Activated CD4-positive, alpha-beta T cell treated with anti-CD3 and anti-CD28 coated beads, Interleukin-2, amount 50 U/mL, for 24 hours (primary cell): ENCODE measurements at regions not wholly inside any gene's neighbourhood (a gene's known extent, or its start where the extent isn't known, plus 50 kb on each side); places are given as distances from the start of the nearest gene placed in this dataset.
"Not testable (repeated sequence)": the region's sequence is repeated elsewhere in the genome, so short reads cannot be mapped to it uniquely, and the experiment has no call there.

Source experiments
- DNase-seq, 2 donors: peaks; one replicate each; pipeline ENCODE4 v3.0.0-alpha.2; 2020; ENCODE audit warnings: low read depth in 1 of 2, low spot score in 1 of 2

- no peak for DNase-seq
Observed at GRCh38 chr5:159805021-159805420, 111.3 kb upstream of the ADRA1B start.

- DNase-seq: not testable (repeated sequence)
Observed at GRCh38 chr5:159807135-159807534, 109.1 kb upstream of the ADRA1B start.

- DNase-seq: no peak
Observed at GRCh38 chr5:159807586-159807985, 108.7 kb upstream of the ADRA1B start.

GRCh38 chr5:159811712-159812111, 104.6 kb upstream of the ADRA1B start:
- no peak for DNase-seq

- DNase-seq: not testable (repeated sequence)
Observed at GRCh38 chr5:159812759-159813158, 103.5 kb upstream of the ADRA1B start.

GRCh38 chr5:159814222-159814621, 102.1 kb upstream of the ADRA1B start:
- no peak for DNase-seq

- no peak for DNase-seq
Observed at GRCh38 chr5:159814805-159815585, 101.3 kb upstream of the ADRA1B start.

GRCh38 chr5:159817262-159818029, 98.8 kb upstream of the ADRA1B start:
- DNase-seq: no peak

- no peak for DNase-seq
Observed at GRCh38 chr5:159819591-159820411, 96.5 kb upstream of the ADRA1B start.

- DNase-seq: no peak
Observed at GRCh38 chr5:159820692-159821091, 95.6 kb upstream of the ADRA1B start.

GRCh38 chr5:159821461-159821940, 94.8 kb upstream of the ADRA1B start:
- DNase-seq: no peak

GRCh38 chr5:159824188-159825161, 91.8 kb upstream of the ADRA1B start:
- no peak for DNase-seq

GRCh38 chr5:159825551-159826051, 90.7 kb upstream of the ADRA1B start:
- DNase-seq: no peak

- no peak for DNase-seq
Observed at GRCh38 chr5:159826351-159827214, 89.7 kb upstream of the ADRA1B start.

- DNase-seq: no peak
Observed at GRCh38 chr5:159827861-159828260, 88.4 kb upstream of the ADRA1B start.

- DNase-seq: no peak
Observed at GRCh38 chr5:159832073-159832472, 84.2 kb upstream of the ADRA1B start.

GRCh38 chr5:159833088-159833487, 83.2 kb upstream of the ADRA1B start:
- DNase-seq: no peak

- DNase-seq: no peak
Observed at GRCh38 chr5:159833846-159834245, 82.4 kb upstream of the ADRA1B start.

- DNase-seq: no peak
Observed at GRCh38 chr5:159835548-159835947, 80.7 kb upstream of the ADRA1B start.
